ENCODE measurements at regions not wholly inside any gene's neighbourhood (a gene's known extent, or its start where the extent isn't known, plus 50 kb on each side); places are given as distances from the start of the nearest gene placed in this dataset.

DNA sequence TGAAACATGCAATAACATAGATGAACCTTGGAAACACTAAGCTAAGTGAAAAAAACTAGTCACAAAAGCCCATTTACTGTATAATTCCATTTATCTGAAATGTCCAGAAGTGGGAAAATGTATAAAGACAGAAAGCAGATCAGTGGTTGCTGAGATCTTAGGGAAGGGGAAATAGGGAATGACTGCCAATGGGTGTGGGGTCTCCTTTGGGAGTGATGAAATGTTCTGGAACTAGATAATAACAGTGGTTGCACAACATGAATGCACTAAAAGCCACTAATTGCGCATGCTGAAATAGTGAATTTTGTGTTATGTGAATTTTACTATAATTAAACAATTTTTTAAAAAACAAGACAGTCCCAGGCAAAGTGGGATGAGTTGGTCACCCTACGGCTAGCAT is 472.8 kb downstream of the CCDC171 start:
- intact Hi-C loops (cut with DNase I), result no loop called here

GRCh38 chr9:16026886-16027285 is 474.0 kb downstream of the CCDC171 start:
- intact Hi-C loops (cut with DNase I), result no loop called here
- no peak for DNase-seq (ENCODE audit: low spot score)

More for the DNA sequence above, 472.8 kb downstream of the CCDC171 start:
- DNase-seq (ENCODE audit: low spot score), result no peak

DNA sequence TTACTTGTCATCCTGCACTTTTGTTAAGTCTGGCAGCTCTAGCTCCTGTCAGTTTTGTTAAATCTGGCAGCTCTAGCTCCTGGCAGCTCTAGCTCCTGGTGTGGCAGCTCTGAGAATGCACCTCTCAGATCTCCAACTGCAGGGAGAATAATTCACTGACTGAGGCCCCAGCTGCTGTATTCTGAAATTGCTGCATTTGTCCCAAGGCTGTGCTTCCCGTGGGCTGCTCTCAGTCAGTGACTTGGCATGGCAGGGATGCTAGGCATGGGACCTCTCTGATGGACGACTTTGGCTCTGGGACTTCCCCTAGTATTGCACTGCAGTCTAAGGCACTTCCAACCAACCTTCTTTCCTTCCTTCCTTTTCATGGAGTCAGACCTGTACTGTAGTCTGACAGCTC is 475.7 kb downstream of the CCDC171 start:
- no peak for DNase-seq (ENCODE audit: low spot score)
- intact Hi-C loops (cut with DNase I), result no loop called here

- DNase-seq (ENCODE audit: low spot score), result no peak
- intact Hi-C loops (cut with DNase I), result no loop called here
Measured at GRCh38 chr9:16029046-16029615, 476.3 kb downstream of the CCDC171 start.

GRCh38 chr9:16029796-16030363 is 477.0 kb downstream of the CCDC171 start:
- no peak for DNase-seq (ENCODE audit: low spot score)
- intact Hi-C loops (cut with DNase I), result no loop called here

- intact Hi-C loops (cut with DNase I), result no loop called here
- DNase-seq (ENCODE audit: low spot score), result no peak
Measured at GRCh38 chr9:16030528-16031185, 477.8 kb downstream of the CCDC171 start.

- no peak for DNase-seq (ENCODE audit: low spot score)
- intact Hi-C loops (cut with DNase I), result no loop called here
Measured at GRCh38 chr9:16031486-16031885, 478.6 kb downstream of the CCDC171 start.

GRCh38 chr9:16031971-16032370 is 479.1 kb downstream of the CCDC171 start:
- intact Hi-C loops (cut with DNase I), result no loop called here
- DNase-seq (ENCODE audit: low spot score), result no peak

- intact Hi-C loops (cut with DNase I), result no loop called here
Measured at GRCh38 chr9:16032799-16033198, 480.0 kb downstream of the CCDC171 start.

DNA sequence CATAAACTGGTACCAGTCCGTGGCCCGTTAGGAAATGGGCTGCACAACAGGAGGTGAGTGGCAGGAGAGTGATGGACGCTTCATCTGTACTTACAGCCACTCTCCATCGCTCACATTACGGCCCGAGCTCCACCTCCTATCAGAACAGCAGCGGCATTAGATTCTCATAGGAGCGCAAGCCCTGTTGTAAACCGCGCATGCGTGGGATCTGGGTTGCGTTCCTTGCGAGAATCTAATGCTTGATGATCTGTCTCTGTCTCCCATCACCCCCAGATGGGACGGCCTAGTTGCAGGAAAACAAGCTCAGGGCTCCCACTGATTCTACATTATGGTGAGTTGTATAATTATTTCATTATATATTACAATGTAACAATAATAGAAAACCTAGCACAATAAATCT is 480.4 kb downstream of the CCDC171 start:
- DNase-seq (ENCODE audit: low spot score), result no peak
- intact Hi-C loops (cut with DNase I), result no loop called here

More at GRCh38 chr9:16032799-16033198, 480.0 kb downstream of the CCDC171 start:
- DNase-seq (ENCODE audit: low spot score), result no peak

- DNase-seq (ENCODE audit: low spot score), result no peak
- intact Hi-C loops (cut with DNase I), result no loop called here
Measured at GRCh38 chr9:16033921-16034691, 481.3 kb downstream of the CCDC171 start.

DNA sequence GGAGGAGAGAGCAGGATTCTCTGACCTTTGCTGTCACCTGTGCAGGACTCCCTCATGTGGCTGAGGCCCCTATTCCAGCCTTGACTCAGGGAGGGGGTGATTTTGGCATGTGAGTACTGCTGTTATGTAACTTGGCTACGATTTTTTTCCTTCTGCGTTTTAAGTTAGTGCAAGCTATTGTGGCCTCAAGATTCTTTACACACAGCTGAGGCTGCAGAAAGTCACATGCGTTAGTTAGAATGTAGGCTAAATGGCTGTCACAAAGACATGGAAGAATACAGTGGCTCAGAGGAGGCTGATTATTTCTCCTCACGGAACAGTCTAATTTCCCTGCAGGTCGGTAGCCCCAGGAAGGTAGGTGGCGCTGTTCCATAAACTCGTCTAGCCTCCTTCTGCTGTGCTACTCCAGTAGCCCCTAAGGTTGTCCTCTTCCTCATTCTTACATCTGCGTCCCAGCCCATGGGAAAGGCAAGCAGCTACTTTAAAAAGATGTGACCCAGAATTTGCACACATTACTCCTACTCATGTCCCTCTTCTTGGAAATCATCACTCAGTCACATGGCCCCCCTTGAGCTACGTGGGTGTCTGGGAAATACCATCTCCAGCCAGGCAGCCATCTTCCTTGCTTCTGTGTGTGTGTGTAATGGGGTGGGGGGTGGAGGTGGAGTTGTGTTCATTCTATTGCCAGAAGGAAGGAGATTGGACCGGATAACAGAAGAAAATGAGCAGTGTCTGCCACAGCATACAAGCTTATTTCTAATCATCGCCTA is 486.6 kb downstream of the CCDC171 start:
- intact Hi-C loops (cut with DNase I), result no loop called here
- no peak for DNase-seq (ENCODE audit: low spot score)

- intact Hi-C loops (cut with DNase I), result no loop called here
- DNase-seq (ENCODE audit: low spot score), result no peak
Measured at GRCh38 chr9:16039988-16040761, 487.3 kb downstream of the CCDC171 start.

DNA sequence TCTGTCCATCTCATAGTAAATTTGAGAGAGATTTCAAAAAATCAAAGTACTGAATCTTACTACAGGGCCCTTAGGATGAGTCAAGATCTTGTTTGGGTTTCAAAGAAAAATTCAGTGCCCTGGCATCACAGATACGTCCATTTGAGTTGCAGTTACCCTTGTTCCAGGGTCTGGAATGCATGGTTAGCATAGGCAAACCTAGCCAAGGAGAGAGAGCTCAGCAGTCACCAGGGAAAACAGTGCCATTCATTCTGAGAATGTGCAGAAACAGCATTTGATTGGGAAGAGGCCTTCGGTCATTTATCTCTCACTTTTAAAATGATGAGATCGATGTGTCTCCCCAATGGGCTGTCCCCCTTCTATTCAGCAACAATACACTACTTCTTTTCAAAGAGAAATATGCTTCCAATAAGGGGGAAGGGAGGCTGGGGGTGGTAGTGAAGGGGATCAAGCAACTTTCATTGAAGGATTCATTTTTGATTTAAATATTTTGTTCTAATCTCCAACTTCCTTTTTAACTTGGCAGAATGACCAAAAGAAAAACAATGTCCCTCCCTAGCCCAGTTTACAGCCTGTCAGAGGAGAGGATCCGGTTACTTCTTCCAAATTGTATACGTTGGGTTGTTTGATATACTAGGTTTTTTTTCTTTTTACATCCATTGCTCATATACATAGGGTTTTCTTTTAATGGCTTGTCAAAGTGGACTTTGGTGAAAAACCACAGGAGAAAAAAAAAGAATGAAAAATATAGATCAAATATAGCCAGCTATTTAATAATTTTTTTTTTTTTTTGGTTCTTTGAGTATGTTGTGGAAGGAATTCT is 491.1 kb downstream of the CCDC171 start:
- no peak for DNase-seq (ENCODE audit: low spot score)
- intact Hi-C loops (cut with DNase I), result no loop called here

DNA sequence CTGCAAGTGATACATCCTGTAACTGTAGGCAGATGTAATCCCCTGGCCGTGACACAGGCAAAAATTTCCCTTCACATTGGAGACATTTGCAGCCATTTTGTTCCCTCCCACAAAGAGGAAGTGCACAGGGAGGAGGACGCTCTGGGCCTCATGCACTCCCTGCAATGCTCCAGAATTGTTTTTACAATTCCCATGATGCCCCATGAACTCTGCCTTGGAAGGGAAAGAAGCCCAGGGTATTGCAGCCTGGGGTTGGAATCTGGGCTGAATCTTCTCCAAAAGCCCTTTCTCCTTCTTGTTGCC is 491.7 kb downstream of the CCDC171 start:
- intact Hi-C loops (cut with DNase I), result no loop called here
- DNase-seq (ENCODE audit: low spot score), result no peak

DNA sequence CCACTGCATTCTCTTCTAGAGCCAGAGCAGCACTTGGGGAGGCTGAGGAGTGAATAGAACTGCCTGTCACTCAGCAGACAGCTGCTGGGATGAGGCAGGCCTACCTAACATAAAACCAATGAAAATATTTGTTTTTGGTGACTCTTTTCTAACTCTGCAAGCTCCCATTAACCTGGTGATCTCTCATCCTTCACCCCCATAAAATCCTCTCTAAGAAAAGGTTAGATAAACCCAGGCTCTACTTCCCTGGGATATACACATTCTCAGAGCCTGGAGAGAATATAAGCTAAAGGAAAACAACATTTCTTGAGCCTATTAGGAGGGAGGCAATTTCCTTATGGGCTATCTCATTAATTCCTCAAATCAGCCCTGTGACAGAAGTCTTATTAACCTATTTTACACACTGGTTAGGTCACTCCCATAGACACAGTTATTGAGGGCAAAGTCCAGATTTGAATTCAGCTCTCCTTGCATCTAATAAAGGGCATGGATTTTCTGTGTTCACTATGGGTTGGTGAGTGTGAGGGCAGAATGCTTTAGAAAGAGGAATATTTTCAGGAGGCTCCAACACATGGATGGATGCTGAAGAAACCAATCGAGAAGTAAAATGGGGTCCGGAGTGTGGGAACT is 492.9 kb downstream of the CCDC171 start:
- intact Hi-C loops (cut with DNase I), result no loop called here
- DNase-seq (ENCODE audit: low spot score), result no peak

GRCh38 chr9:16046713-16047112 is 493.9 kb downstream of the CCDC171 start:
- intact Hi-C loops (cut with DNase I), result no loop called here
- no peak for DNase-seq (ENCODE audit: low spot score)

DNA sequence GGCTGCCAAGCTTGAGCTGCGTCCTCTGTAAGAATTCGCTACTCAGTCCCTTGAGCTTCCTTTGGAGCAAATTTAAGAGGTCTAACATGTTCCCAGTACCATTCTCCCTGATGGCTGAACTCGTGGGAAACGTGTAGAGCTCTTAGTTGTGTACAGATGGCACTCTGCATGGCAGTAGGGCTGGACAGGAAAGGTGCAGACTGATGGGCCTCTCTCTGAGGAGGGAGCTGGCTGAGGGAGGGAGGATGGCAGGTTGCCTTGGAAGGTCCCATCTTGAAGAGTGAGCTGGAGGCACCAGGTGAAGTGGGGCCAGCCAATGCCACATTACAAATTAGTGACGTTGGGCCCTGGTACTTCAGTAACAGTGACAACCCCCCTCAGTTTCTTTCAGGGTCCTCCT is 495.3 kb downstream of the CCDC171 start:
- DNase-seq (ENCODE audit: low spot score), result no peak
- intact Hi-C loops (cut with DNase I), result no loop called here

All from posterior vena cava (tissue), 2 donors.